ENCODE measurements at regions not wholly inside any gene's neighbourhood (a gene's known extent, or its start where the extent isn't known, plus 50 kb on each side); places are given as distances from the start of the nearest gene placed in this dataset.

- no peak for DNase-seq
- H3K4me3 Mint-ChIP-seq, result no peak overlapping the region
- H3K27ac Mint-ChIP-seq, result no peak overlapping the region
- no peaks in the 10 kb centered on the region for H3K36me3 Mint-ChIP-seq (ENCODE audit: low read depth)
- ChIA-PET POLR2A (no interaction called here), CTCF (no interaction called here)
- no peak for TF ChIP-seq CTCF (IDR thresholded peaks at IDR 0.05)
- H3K9me3 Mint-ChIP-seq, result no peaks in the 10 kb centered on the region
- intact Hi-C loops (cut with micrococcal nuclease), result no loop called here
- ATAC-seq (ENCODE audit: low read depth), result no peak
- peaks cover 11% of the 10 kb centered on the region for H3K4me1 Mint-ChIP-seq
- H3K27me3 Mint-ChIP-seq, result no peaks in the 10 kb centered on the region
Measured at GRCh38 chr6:14930366-14930989, 315.4 kb upstream of the JARID2 start.

- H3K4me3 Mint-ChIP-seq, result no peak overlapping the region
- H3K27me3 Mint-ChIP-seq, result no peaks in the 10 kb centered on the region
- no peak overlapping the region for H3K27ac Mint-ChIP-seq
- DNase-seq (no peak), ATAC-seq (ENCODE audit: low read depth) (no peak)
- ChIA-PET POLR2A (no interaction called here), CTCF (no interaction called here)
- peaks cover 11% of the 10 kb centered on the region for H3K4me1 Mint-ChIP-seq
- TF ChIP-seq CTCF (IDR thresholded peaks at IDR 0.05), result no peak
- H3K9me3 Mint-ChIP-seq, result no peaks in the 10 kb centered on the region
- H3K36me3 Mint-ChIP-seq (ENCODE audit: low read depth), result no peaks in the 10 kb centered on the region
- intact Hi-C loops (cut with micrococcal nuclease), result no loop called here
Measured at GRCh38 chr6:14932485-14933182, 313.2 kb upstream of the JARID2 start.

- Mint-ChIP-seq H3K4me1 (peaks cover 11% of the 10 kb centered on the region), H3K36me3 (ENCODE audit: low read depth) (no peaks in the 10 kb centered on the region), H3K27me3 (no peaks in the 10 kb centered on the region), H3K27ac (no peak overlapping the region), H3K9me3 (no peaks in the 10 kb centered on the region), H3K4me3 (no peak overlapping the region)
- ChIA-PET POLR2A (no interaction called here), CTCF (no interaction called here)
- ATAC-seq (ENCODE audit: low read depth) (no peak), DNase-seq (no peak)
- intact Hi-C loops (cut with micrococcal nuclease), result no loop called here
- no peak for TF ChIP-seq CTCF (IDR thresholded peaks at IDR 0.05)
Measured at GRCh38 chr6:14933183-14933544, 312.7 kb upstream of the JARID2 start.

- no peak for ATAC-seq (ENCODE audit: low read depth)
- POLR2A ChIA-PET, result no interaction called here
- H3K27ac Mint-ChIP-seq, result no peak overlapping the region
- no peaks in the 10 kb centered on the region for H3K27me3 Mint-ChIP-seq
- H3K4me3 Mint-ChIP-seq, result no peak overlapping the region
- no peak for TF ChIP-seq CTCF (IDR thresholded peaks at IDR 0.05)
- CTCF ChIA-PET, result no interaction called here
- intact Hi-C loops (cut with micrococcal nuclease), result no loop called here
- H3K36me3 Mint-ChIP-seq (ENCODE audit: low read depth), result no peaks in the 10 kb centered on the region
- H3K4me1 Mint-ChIP-seq, result peaks cover 11% of the 10 kb centered on the region
- no peak for DNase-seq
- H3K9me3 Mint-ChIP-seq, result no peaks in the 10 kb centered on the region
Measured at GRCh38 chr6:14934013-14934412, 311.9 kb upstream of the JARID2 start.

GRCh38 chr6:14934844-14935243 lies 311.0 kb upstream of the JARID2 start:
- no peak for TF ChIP-seq CTCF (IDR thresholded peaks at IDR 0.05)
- no peak for DNase-seq
- ChIA-PET CTCF (no interaction called here), POLR2A (no interaction called here)
- Mint-ChIP-seq H3K27ac (no peak overlapping the region), H3K4me1 (peaks cover 5% of the 10 kb centered on the region), H3K4me3 (no peak overlapping the region), H3K36me3 (ENCODE audit: low read depth) (no peaks in the 10 kb centered on the region), H3K27me3 (no peaks in the 10 kb centered on the region), H3K9me3 (no peaks in the 10 kb centered on the region)
- ATAC-seq (ENCODE audit: low read depth), result no peak
- intact Hi-C loops (cut with micrococcal nuclease), result no loop called here

Measured in activated B cell treated with CpG ODN at 0.5 μM for 24 hours (primary cell).